Endodermal cell (in vitro differentiated cells): ENCODE measurements at regions not wholly inside any gene's neighbourhood (a gene's known extent, or its start where the extent isn't known, plus 50 kb on each side); places are given as distances from the start of the nearest gene placed in this dataset.

Experiments used
- DNase-seq: peaks from one replicate; pipeline ENCODE4 v3.0.0-alpha.2; 2017
- H3K27ac ChIP-seq: 2 replicates; pipeline ENCODE4 v1.5.1; 2013; ENCODE audit warnings: mild to moderate bottlenecking, low read depth, low read length, moderate library complexity
- H3K27me3 ChIP-seq: 2 replicates; pipeline ENCODE4 v1.6.1; 2013; ENCODE audit warnings: mild to moderate bottlenecking, low read length, moderate library complexity; ENCODE audit not compliant: insufficient read depth, control insufficient read depth, poor library complexity, severe bottlenecking
- H3K36me3 ChIP-seq: 2 replicates; pipeline ENCODE4 v1.7.0; 2013; ENCODE audit warnings: mild to moderate bottlenecking, low read length, moderate library complexity; ENCODE audit not compliant: control insufficient read depth, insufficient read depth
- H3K4me1 ChIP-seq: one replicate; pipeline ENCODE4 v1.7.0; 2013; ENCODE audit warnings: low read length; ENCODE audit not compliant: control insufficient read depth, insufficient read depth
- H3K4me3 ChIP-seq: 2 replicates; pipeline ENCODE4 v1.5.1; 2013; ENCODE audit warnings: mild to moderate bottlenecking, low read length, moderate library complexity
- H3K9ac ChIP-seq: 2 replicates; pipeline ENCODE4 v1.6.1; 2013; ENCODE audit warnings: mild to moderate bottlenecking, low read length, moderate library complexity; ENCODE audit not compliant: poor library complexity, severe bottlenecking; ENCODE audit errors: extremely low read depth
- H3K9me3 ChIP-seq: 2 replicates; pipeline ENCODE4 v1.6.1; 2013; ENCODE audit warnings: mild to moderate bottlenecking, low read length, moderate library complexity; ENCODE audit not compliant: control insufficient read depth
- H3K27ac Mint-ChIP-seq: 2 replicates; pipeline ENCODE4 v1.8.0; 2020; ENCODE audit warnings: mixed read lengths
- H3K27me3 Mint-ChIP-seq: 2 replicates; pipeline ENCODE4 v1.8.0; 2021; ENCODE audit warnings: mild to moderate bottlenecking, mixed read lengths; ENCODE audit not compliant: insufficient read depth
- H3K36me3 Mint-ChIP-seq: 2 replicates; pipeline ENCODE4 v1.8.0; 2020; ENCODE audit warnings: low read depth, mixed read lengths
- H3K4me1 Mint-ChIP-seq: 2 replicates; pipeline ENCODE4 v1.8.0; 2020; ENCODE audit warnings: mixed read lengths
- H3K4me3 Mint-ChIP-seq: 2 replicates; pipeline ENCODE4 v1.8.0; 2020; ENCODE audit warnings: mild to moderate bottlenecking, moderate library complexity, mixed read lengths
- H3K9me3 Mint-ChIP-seq: 2 replicates; pipeline ENCODE4 v1.8.0; 2020; ENCODE audit warnings: mild to moderate bottlenecking, mixed read lengths
- CTCF ChIP-seq: fragments of 200-600 bp; sonication (generic); conservative IDR thresholded peaks from 2 replicates; pipeline ENCODE4 v1.5.0; 2021; ENCODE audit warnings: antibody characterized with exemption, mild to moderate bottlenecking
- WGBS, 2 experiments: methylation state at CpG; one replicate each; pipeline versions ENCODE4 v1.1.5 to v1.1.7; 2013; ENCODE audit warnings: missing lambda C conversion rate in 2 of 2, mixed read lengths in 1 of 2; ENCODE audit not compliant: insufficient coverage in 1 of 2, insufficient read length in 1 of 2; 5-methylcytosine and 5-hydroxymethylcytosine counted together

GRCh38 chr10:10273661-10274060, 744.0 kb upstream of the CELF2 start:
- no peaks in the 10 kb centered on the region for H3K36me3 ChIP-seq
- no peaks in the 10 kb centered on the region for H3K9me3 Mint-ChIP-seq
- H3K27me3 Mint-ChIP-seq = no peaks in the 10 kb centered on the region
- no peak overlapping the region for H3K27ac ChIP-seq
- no peak for DNase-seq
- no peaks in the 10 kb centered on the region for H3K4me1 ChIP-seq
- WGBS, 2 experiments = 89 to 90% methylated on average over 2 to 3 of the region's 3 CpGs
- no peak overlapping the region for H3K9ac ChIP-seq
- no peaks in the 10 kb centered on the region for H3K36me3 Mint-ChIP-seq
- no peaks in the 10 kb centered on the region for H3K9me3 ChIP-seq
- H3K27me3 ChIP-seq = no peaks in the 10 kb centered on the region
- H3K4me3 Mint-ChIP-seq = no peak overlapping the region
- H3K27ac Mint-ChIP-seq = no peak overlapping the region
- H3K4me3 ChIP-seq = no peak overlapping the region
- TF ChIP-seq CTCF = no peak
- peaks cover 13% of the 10 kb centered on the region for H3K4me1 Mint-ChIP-seq

- WGBS, 2 experiments = 94 to 95% methylated on average over 4 of the region's 4 CpGs
- no peaks in the 10 kb centered on the region for H3K27me3 ChIP-seq
- no peak overlapping the region for H3K27ac ChIP-seq
- no peaks in the 10 kb centered on the region for H3K36me3 ChIP-seq
- H3K4me3 ChIP-seq = no peak overlapping the region
- Mint-ChIP-seq H3K4me1 (peaks cover 2% of the 10 kb centered on the region), H3K27ac (no peak overlapping the region), H3K27me3 (no peaks in the 10 kb centered on the region), H3K36me3 (no peaks in the 10 kb centered on the region), H3K9me3 (peaks cover 5% of the 10 kb centered on the region), H3K4me3 (no peak overlapping the region)
- no peak for DNase-seq
- H3K4me1 ChIP-seq = no peaks in the 10 kb centered on the region
- no peak overlapping the region for H3K9ac ChIP-seq
- no peaks in the 10 kb centered on the region for H3K9me3 ChIP-seq
- TF ChIP-seq CTCF = no peak
These were observed 737.8 kb upstream of the CELF2 start for GRCh38 chr10:10279906-10280305.

- no peak for DNase-seq
- Mint-ChIP-seq H3K9me3 (peaks cover 13% of the 10 kb centered on the region), H3K4me1 (peaks cover 18% of the 10 kb centered on the region), H3K36me3 (no peaks in the 10 kb centered on the region), H3K4me3 (no peak overlapping the region), H3K27ac (no peak overlapping the region), H3K27me3 (no peaks in the 10 kb centered on the region)
- no peak overlapping the region for H3K27ac ChIP-seq
- no peak for TF ChIP-seq CTCF
- no peak overlapping the region for H3K9ac ChIP-seq
- 78 to 91% methylated on average over 3 to 4 of the region's 4 CpGs for WGBS, 2 experiments
- no peaks in the 10 kb centered on the region for H3K36me3 ChIP-seq
- no peaks in the 10 kb centered on the region for H3K27me3 ChIP-seq
- no peaks in the 10 kb centered on the region for H3K4me1 ChIP-seq
- H3K9me3 ChIP-seq = no peaks in the 10 kb centered on the region
- no peak overlapping the region for H3K4me3 ChIP-seq
These were observed 725.2 kb upstream of the CELF2 start for GRCh38 chr10:10292501-10292900.
